HG03280 (cell line): ENCODE measurements at regions not wholly inside any gene's neighbourhood (a gene's known extent, or its start where the extent isn't known, plus 50 kb on each side); places are given as distances from the start of the nearest gene placed in this dataset.
"Not testable (repeated sequence)": the region's sequence is repeated elsewhere in the genome, so short reads cannot be mapped to it uniquely, and the experiment has no call there.

Source experiments
- ATAC-seq: cut with Tn5 transposase; IDR thresholded peaks from one replicate; pipeline ENCODE4 v1.9.1; 2021; ENCODE audit warnings: mild to moderate bottlenecking, moderate library complexity; ENCODE audit not compliant: unreplicated experiment

DNA sequence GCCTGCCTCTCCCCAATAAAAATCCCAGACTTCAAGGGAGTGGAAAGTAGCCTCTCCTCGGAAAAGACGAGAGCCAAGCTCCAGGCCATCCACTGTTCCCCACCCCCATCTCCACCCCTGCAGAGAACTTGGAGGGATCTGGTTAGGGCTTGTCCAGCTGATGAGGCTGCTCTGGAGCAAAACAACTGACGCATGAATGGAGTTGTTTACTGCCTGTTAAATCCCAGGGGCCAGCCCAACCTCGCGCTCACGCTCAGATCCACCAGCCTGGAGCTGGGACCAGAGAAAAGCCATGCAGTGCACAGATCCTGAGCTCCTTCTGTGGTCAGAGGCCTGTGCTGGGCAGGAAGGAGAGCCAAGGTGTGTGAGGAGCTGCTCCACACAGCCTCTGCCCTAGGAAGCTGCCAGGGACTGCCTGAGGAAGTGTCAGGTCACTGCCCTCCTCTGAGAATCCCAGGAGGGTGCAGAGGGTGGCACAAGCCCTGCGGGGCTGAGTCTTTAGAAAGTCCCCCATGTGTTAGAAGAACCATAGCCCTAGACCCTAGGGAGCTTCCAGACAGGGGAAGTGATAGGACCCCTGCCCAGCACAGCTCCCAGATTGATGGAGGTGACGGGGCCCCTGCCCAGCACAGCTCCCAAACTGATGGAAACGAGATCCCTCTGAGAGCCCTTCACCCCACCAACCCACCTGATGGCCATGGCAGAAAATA lies 109.0 kb upstream of the IPO9 start:
- no peak for ATAC-seq

DNA sequence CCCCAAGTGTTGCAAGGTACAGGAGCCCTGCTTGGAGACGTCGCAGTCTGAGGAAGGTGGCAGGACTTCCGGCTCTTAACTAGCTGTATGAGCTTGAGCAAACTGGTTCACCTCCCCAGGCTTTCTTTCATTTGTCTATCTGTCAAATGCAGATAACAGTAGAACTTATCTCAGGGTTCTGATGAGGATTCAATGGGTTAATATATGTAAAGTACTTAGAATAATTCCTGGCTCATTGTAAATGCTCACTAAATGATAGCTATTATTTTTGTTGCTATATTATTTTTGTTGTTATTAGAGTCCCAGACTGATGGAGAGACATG lies 108.5 kb upstream of the IPO9 start:
- no peak for ATAC-seq

DNA sequence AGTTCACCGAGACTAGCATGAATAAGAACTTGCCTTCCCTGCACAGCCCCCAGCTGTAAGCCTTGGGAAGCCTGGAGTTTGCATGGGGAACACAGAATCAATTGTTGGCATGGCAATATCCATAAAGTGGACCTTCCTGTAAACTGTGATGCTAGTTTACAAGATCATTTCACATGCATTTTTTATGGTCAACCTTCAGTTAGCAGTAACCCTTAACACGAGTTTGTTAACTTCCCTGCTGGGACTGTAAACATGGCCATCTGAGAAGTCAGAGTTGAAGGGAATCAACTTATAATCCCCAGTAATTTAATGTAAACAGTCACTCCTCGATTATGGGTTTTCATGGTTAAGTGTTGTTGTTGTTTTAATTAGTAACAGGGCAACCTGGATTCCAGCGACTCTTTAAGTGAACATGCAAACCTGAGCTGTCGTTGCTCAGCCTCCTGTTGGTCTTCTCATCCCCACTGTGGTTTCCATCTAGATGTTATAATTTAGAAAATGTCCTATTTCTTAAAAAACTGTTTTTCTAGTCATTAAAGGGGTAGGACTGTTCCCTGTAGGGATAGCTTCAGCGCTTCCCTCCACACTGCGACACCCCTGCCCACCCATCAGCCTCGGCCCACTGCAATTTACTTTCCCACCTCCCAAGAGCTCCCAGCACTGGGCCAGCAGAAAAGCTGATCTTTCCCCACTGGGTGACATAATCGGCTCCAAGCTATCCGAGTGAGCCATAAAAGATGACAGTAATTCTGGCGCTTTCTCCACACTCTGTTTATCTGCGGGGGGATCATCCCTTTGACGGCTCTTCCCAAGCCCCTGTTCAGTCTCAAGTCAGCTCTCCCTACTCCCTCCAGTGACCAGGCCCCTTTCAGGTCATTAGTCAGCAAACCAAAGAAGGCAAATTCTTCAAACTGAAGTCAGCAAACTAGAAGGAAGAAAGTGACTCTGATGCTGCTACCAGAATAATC lies 107.6 kb upstream of the IPO9 start:
- ATAC-seq = no peak

DNA sequence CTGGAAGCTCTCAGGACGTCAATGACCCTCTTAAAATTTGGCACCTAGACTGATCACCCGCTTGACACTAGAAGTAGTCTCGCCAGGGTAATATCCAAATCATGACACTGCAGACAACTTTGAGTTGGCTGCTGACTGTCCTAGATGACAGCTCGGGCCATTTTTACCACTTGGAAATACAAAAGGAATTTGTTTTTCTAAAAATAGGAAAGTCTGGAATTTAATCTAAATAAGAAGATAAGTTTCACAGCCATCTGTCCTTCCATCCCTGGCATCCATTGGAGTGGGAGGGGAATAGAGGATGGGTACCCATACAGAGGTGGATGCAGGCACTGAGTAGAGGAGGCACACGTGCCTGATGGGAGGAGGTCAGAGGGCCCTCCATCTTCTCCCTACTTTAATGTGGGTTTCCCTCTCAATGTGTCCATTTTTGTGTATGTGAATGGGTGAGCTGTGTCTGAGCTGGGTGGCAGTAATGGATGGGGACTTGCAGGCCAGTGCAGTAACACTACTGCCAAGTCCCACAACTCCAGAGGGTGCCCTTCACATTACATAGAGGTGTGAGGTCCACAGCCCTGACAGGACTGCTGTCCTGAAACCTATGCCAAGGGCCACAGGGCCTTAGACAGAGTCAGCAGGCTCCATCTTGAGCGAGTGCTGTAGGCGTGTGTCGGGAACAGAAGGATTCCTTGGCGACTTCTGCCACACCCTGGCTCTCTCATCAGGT lies 104.8 kb upstream of the IPO9 start:
- ATAC-seq = no peak

DNA sequence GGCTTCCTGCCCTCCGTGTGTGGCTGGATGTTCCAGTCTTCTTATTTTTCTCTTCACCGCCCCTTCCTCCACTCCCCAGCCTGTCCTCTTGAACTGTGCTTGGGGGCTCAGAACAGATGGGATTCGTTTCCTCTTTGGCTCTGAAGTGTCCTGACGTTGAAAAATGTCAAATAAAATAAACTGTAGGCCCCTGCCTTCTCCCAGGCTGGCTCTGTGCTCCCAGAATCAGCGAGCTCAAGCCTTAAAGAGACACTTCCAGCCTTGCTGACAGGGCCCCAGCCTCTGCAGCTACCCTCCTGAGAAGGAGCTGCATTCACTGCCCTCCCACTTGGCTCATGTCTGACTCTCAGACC lies 104.2 kb upstream of the IPO9 start:
- no peak for ATAC-seq

DNA sequence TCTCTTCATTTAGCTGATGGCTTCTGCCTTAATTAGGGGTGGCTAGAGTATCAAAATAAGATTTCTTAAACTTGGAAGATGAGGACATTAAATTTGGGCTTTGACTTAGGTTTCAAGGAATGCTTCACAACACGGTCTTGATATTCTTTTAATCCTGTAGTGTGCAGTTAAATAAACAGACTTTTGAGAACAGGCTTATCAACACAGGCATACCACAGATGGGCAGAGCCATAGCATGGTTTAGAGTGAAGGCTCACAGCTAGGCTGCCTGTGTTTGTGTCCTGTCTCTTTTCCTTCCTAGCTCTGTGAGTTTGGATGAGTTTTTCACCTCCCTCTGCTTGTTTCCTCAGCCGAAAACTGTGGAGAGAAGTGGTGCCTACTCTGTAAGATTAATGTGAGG lies 102.3 kb upstream of the IPO9 start:
- ATAC-seq = no peak

DNA sequence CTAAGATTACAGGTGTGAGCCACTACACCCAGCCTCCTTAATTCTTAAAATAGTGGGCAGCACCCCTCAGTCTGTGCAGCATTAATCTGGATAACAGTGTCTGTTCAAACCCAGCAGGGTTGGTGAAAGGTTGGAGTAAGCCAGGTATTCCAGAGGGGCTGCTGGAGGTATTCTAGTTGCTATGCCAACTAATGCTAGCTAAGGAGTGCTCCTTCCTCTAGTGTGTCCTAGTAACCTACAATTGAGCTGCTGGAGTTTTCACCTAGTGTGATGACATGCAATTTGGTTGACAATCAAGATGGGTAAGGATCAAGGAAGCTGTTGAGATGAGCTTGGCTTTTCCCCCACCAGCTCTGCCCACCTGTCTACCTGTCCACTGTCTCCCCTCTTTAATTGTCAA lies 100.2 kb upstream of the IPO9 start:
- no peak for ATAC-seq

DNA sequence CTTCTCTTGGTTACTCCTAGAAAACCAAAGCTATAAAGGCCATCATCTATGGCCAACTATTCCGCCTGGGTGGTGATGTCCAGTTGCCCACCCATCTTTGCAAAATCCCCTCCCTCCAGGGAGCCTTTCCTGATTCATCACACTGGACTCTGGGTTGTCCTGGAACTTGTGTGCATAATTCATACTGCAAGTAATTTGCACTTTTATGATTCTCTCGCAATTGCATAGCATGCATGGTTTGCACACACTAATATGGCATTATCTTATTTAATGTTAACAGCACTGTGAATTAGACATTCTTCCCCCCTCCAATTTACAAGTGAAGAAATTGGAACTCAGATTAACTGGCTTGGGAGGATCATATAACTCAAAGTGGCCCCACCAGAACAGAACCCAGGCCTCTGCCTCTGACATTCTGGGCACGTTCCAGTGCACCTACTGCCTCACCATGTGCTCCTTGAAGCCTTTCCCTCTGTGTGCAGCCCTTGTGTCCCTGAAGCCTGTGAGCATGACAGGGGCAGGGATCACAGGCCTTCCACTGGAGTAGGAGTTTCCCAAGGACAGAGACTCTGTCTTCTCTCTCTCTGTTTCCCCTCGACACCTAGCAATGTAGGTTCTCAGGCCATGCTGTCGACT lies 98.9 kb upstream of the IPO9 start:
- no peak for ATAC-seq

DNA sequence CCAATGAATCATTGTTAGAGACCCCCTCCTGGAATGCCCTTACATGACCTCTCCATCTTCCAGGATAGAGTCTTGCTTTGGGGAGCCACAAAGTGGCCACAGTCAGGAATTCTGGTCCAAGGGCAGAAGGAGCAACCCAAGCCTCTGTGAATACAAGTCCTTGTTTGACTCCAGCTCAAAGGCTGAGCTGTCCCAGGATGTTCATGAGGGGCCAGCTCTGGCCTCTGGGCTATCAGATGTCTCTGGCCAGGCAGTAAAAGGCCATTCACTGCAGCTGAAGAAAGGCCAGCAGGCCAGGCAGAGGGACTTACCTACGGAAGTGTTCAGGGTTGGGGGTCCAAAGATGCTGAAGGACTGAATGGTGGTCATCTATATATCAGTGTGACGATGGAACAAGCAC lies 98.3 kb upstream of the IPO9 start:
- no peak for ATAC-seq

DNA sequence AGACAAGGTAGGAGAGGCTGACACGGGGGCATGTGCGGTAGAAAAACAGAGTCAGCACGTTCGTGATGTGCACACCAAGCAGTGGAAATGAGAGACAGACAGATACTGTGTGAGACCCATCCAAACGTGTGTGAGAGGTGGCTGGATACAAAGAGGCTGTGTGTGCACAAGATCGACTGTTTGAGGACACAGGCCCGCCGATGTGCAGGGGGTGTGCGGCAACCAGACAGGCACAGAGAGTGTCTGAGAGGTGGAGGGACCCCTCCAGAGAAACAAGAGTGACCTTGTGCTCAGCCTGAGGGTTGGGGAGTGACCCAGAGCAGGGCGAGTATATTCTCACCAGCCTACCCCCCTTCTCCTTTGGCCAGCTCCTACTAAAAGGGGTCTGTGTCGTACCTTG lies 97.8 kb upstream of the IPO9 start:
- no peak for ATAC-seq

DNA sequence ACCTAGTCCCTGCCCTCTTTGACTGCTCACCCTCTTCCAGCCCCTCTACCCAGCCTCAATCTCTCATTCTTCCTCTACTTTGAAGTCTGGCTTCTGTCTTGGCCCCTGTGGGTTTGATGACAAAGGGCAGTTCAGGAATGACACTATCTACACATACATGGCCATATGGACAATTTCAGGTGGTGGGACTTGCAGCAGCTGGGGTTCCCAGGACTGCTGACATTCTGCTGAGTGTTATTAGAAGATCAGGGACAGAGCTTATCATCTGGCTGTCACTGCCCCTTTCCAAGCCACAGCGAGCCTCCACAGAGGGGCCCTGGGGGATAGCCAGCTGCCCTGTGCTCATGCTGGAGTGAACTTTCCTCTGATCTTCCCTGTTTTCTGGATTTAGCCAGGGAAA lies 97.4 kb upstream of the IPO9 start:
- ATAC-seq = no peak

DNA sequence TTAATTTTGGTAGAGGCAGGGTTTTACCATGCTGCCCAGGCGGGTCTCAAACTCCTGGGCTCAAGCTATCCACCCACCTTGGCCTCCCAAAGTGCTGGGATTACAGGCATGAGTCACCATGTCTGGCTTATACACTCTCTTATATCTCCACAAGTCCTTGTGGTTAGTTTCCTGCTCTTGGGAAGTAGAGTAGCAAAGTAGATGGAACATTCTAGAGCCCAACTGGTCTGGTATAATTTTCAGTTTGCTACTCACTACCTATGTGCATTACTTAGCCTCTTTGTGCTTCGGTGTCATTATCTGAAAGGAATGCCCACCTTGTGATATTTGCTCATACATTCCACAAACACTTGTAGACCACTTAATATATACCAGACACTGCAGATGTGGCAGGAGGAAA lies 96.6 kb upstream of the IPO9 start:
- ATAC-seq = no peak

DNA sequence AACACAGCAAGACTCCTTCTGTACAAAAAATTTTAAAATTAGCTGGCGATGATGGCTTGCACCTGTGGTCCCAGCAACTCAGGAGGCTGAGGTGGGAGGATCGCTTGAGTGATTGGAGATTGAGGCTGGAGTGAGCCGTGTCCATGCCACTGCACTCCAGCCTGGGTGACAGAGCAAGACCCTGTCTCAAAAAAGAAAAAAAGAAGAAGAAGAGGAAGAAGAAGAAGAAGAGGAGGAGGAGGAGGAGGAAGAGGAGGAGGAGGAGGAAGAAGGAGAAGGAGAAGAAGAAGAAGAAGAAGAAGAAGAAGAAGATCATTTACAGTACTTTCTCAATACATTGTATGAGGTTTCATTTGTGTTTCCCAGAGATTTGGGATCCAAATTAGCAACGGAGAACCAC lies 94.7 kb upstream of the IPO9 start:
- ATAC-seq = not testable (repeated sequence)

DNA sequence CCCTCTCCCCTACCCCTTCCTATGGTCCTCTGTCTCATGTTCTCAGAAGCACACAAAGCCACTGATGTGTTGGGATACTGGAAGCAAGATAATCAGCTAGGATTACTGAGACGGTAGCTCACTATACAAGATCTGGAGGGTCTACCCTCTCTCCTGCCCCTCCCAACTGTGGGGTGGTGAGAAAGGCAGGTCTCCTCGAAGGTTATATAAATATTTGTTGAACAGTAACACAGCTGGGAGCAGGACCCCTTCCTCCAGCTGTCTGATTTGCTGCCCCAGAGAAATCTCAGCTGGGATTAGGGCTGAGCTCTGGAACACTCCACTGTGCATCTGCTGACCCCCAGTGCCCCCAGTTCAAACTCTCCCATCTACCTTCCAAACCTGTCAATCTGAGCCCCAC lies 94.2 kb upstream of the IPO9 start:
- ATAC-seq = no peak

DNA sequence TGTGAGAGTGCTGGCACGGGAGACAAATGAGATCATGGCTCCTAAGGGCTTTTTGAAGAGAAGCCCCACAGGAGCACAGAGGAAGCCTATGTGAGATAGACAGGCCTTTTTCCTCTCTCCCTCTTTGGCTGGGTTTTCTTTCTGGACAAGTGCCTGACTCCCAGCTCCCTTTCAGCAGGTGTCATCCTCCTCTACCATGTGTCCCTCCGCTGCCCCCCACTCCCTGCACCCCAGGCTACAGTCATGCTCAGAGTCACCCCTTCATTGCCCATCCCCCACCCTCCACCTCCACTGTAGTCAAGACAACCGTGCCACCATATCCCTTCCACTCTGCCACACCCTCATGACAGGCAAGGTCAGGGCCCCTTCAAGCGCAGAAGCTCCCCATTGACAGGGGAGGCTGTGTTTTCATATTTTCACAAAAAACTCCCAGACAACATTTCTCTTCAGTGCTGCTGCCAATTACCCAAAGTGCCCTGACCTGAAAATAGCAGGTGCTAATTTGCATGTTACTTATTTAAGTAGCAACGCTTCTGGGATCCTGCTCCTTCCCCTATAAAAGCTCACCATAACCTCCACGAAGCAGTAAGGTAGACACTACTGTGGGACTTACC lies 92.1 kb upstream of the IPO9 start:
- no peak for ATAC-seq

DNA sequence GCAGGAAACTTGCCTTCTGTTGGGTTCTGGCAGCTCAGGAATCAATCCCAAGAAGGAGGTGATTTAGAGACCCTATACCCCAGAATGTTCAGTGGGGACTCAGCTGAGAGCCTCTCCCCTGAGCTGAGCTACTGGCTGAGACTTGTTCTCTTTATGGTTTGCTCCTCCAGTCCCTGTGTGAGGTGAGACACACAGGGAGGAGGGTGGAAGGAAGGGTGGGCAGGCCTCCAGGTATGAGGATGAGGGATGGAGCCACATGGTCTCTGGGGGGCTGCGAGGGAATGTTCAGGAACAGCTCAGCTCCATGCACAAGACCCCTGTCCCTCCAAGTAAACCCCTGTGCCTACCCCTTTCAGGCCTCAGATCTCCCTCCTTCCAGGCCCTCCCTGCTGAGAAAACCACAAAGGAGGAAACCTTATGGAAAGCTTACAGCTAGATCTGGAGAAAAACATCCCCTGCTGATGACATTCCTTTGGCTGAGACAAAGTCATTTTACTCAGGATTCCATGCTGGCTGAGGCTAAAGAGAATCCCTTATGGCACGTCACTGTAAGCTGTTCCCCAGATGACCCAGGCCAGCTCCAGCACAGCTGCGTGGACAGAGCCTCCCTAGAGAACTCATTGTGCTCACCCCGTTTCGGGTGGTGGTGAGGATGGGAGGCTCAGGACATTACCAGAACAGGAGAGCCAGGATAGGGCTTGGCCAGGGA lies 91.5 kb upstream of the IPO9 start:
- no peak for ATAC-seq

DNA sequence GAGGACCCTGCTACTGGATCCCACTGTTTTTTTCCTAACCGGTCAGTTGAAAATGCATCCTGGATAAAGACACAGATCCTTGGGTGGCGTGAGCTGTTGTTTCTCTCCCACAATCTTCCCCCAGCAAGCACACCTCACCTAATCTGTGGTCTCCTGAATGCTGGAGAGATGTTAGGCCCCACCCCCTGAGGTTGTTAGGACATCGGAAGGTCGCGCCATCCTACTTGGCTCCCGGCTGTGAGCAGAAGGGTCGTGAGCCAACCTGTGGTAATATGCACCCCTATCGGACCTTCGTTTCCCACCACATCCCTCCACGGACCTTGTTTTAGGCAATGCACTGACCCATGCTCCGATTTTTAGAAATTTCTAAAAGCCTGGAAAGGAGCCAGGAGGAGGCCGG lies 89.9 kb upstream of the IPO9 start:
- ATAC-seq = no peak

DNA sequence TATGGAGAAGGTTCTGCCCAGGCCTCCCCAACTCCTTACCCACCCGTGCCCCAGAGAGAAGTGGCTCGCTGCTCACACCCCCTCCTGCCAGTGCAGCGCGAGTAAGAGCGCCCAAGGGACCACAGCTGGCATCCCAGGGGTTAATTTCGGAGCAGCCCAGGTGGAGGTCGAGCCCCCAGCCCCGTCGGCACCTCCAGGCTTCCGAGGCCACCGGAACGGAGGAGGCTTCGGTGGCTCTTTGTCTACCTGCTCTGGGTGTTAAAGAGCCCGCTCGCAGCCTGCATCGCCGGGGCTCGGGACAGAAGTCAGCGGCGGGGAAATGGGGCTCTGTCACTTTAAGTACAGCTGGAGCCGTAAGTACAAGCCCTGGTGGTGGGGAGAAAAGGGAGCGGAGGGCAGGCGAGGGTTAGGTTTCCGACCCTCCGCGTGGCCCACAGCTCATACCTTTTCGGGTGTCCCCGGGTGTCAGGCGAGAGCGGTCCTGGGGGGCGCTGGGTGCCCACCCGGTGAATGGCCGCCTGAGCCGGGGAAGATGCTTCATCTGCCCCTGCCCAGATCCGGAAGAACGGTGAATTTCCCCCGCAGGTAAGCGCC lies 89.4 kb upstream of the IPO9 start:
- ATAC-seq = no peak

DNA sequence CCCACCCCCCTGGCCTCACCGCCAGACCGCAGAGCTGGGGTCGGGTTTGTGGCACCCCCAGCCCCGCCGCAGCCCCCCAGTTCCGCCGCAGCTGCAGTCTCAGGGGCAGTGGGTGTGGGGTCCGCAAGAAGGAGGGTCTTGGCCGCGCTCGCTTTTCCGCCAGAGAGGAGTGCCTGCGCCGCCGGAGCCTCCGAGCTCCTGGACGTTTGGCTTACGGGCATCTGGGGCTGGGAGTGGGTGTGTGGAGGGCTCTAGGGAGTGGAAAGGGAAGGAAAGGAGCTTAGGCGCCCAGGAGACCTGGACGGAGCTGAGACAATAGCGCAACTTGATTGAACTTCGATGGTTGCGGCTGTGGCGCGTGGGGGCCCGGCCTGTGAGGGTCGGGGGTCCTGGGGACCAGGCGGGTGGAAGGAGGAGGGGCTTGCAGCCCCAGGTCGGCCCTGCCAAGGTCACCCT lies 88.8 kb upstream of the IPO9 start:
- ATAC-seq = no peak

DNA sequence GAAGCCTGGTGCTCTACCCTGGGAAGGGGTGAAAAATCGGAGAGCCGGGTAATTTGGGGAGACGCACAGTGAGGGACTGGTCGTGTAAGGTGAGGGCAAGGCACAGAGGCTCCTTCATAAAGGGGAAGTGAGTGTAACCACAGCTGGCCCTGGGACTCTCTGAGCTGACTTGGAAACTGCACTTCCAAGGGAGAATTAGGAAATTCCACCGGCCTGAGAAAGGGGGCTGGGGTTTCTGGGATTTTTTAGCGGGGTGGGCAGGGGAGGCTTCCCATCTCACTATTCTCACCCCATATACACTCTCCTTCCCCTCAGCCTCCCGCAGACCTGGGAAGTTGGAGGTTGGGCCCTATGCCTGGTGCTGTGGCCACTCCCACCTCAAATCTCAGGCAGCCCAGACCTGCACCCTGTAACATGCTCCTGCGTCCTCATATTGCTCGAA lies 88.3 kb upstream of the IPO9 start:
- no peak for ATAC-seq
